ENCODE measurements at regions not wholly inside any gene's neighbourhood (a gene's known extent, or its start where the extent isn't known, plus 50 kb on each side); places are given as distances from the start of the nearest gene placed in this dataset.

DNA sequence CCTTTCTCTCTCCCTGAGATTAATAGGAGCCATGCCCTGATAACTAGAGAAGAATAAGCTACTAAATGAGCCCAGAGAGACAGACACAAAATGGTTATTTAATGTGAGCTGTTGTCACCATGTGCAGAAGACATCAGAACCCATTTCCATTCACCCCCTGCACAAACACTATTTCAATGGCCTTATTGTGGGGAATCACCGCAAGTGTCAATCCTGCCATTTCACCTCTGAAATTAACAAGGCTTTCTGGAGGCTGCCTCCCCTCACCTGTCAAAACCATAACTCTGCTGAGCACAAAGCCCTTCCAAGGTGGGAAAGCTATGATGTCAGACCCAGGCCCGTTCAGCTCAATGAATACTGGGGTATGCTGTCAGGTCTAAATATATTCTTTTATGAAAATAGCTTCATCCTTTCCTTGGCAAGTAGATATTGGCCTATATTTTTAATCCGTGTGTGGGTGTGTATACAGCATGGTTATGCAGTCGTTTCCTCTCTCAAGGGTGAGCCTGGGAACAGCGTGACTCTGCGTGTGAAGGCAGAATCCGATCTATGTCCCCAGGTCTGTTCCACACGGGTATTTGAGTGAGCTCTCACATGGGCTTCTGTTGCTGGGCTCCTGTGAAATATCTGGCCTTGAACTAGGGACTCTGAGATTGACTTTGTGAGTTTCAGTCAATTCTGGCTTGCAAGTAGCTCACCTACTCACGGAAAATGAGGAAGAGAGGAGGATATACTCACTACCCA is 266.3 kb downstream of the FBXW7 start:
- no peak for DNase-seq (ENCODE audit: low read depth in 3 of 3)

DNA sequence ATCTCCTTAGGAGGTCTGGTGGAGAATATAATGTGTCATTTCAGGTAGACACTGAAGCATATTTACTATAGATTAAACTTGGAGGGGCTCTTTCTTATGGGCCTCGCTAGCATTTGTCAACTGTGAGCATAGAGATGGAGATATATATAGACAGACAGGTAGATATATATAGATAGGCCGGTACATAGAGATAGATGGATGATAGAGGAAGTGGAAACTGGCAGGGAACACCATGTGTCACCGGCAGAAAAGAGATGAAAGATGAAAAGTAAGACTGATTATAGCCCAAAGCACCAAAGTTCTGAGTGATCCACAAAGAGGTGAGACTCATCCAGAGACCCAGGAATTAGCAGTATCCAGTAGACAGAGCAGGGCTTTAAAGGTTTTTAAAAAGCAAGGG is 268.1 kb downstream of the FBXW7 start:
- DNase-seq (ENCODE audit: low read depth in 3 of 3) = no peak

DNA sequence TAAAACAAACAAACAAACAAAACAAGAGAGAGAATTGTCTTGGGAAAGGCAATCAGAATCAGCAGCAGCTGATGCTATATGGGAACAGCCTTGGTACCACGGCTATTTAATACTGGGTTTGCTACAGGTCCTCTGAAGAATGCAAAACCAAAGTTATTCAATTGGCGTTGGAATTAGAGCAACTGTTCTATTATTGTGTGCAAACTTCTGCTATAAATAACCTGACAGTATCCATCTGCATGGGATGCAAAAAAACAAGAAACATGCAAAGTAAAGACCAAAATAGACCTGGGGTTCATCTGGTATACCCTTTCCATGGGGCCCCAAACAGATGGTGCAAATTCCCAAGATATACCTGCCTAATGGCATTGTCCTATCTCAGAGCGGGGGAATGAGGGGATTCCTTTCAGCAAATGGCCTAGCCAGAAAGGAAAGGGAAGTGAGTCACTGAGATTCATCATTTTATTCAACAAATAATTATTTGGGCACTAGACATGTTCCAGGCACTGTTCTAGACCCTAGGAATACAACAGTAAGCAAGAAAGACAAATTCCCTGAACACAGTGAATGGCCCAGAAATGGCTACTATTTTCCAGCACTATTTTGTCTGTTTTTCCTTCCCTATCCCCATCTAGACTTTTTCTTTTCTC is 268.9 kb downstream of the FBXW7 start:
- DNase-seq (ENCODE audit: low read depth in 3 of 3) = no peak

DNA sequence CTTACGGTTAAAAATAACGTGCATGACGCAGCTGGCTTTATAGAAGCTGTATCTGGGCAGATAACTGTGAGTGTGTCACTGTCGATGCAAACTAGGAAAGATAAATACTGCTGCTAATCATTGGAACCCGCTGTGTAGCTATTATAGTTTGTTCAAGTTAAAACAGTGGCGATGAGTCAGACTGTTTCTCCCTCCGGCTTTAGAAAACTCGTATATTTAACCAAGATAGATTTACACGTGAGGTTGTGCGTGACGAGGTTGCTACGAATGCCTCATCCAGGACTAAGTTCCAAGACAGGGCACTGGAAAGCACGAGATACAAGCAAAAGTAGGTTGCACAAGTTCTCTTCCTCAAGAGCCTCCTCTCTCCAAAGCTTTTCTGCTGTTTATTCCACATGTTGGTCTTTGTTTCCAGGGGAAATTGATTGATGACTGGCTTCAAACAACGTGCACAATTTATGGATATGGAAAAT is 270.7 kb downstream of the FBXW7 start:
- no peak for DNase-seq (ENCODE audit: low read depth in 3 of 3)

DNA sequence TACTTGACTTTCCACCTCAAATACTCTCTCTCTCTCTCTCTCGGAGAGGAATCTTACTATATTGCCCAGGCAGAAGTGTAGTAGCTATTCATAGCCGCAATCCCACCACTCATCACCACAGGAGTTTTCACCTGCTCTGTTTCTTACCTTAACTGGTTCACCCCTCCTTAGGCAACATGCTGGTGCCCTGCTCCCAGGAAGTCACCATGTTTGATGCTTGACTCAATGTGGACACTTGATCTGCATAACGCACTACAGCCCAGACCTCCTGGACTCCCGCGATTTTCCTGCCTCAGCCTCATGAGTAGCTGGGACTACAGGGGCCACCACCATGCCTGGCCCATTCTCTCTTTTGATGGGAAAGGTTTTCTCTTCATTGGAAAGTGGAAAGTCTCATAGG is 271.8 kb downstream of the FBXW7 start:
- no peak for DNase-seq (ENCODE audit: low read depth in 3 of 3)

DNA sequence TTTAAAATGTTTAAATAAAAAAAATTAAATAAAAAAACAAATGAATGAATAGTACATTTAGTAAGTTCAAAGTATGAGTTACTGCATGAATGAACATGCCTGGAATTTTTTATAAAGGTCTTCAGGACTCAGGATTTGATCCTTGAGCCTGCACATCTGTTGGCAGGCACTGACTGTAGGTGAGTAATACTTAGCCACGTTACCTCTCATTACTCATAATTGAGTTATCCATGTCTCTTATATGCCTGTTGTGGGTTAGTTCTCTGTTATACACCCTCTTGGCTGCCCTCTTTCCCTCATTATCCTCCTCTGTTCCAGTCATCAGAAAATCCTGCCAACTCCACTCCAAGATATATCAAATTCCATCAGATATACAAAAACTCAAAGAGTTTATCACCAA is 276.0 kb downstream of the FBXW7 start:
- DNase-seq (ENCODE audit: low read depth in 3 of 3) = no peak

DNA sequence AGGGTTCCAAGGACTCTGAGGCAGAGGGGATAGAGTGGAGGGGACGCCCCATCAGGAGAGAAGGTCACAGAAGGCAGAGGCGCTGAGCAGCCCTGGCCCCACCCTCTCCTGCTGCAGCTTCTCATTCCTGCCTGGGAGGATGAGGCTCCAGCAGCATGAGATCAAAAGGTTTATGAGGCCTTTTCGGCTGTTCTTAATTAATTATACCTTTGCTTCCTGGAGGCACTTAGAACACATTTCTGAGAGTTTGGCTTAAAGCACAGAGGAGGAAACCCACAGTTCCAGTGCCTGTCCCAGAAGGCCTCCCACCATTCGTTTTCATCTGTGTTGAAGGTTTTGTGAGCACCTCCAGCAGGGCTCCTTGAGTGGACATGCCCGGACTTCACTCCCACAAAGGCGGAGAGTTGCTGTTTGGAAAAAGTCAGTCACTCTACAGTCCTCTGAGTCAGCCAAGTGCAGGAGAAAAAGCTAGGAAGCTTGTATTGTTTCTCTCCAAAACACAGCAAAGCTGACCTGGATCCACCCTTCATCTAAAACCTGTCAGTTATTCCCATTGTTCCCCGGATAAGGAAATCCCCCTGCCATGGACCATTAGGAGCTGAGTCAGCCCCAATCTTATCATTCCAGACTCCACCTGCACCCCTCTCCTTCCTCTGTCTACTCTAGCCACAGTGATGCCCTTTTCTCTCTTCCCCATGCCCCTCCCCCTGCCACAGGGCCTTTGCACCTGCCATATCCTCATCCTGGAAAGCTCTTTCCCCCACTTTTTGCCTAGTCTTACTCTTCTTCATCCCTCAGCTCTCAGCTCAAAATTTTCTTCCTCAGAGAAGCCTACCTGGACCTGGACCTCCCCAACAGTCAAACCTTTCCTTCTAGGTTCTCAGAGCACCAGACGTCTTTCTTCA is 276.8 kb downstream of the FBXW7 start:
- no peak for DNase-seq (ENCODE audit: low read depth in 3 of 3)

DNA sequence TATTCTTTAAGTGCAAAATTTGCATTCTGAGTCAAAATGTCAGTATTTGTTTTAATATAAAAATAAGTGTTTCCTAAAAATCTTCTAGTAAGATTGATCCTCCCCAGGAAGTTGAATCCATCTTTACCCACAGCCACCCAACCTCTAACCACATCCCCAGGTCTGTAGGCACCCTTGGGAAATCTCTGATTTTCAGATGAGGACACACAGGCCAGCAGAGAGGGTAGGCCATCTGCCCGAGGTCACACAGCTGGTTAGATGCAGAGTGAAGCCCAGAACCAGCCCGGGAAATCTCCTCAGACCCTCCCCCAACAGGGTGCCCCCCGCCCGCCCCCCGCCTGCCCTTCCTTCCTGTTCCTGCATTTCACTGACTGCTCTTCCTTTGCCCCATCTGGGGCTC is 277.5 kb downstream of the FBXW7 start:
- no peak for DNase-seq (ENCODE audit: low read depth in 3 of 3)

DNA sequence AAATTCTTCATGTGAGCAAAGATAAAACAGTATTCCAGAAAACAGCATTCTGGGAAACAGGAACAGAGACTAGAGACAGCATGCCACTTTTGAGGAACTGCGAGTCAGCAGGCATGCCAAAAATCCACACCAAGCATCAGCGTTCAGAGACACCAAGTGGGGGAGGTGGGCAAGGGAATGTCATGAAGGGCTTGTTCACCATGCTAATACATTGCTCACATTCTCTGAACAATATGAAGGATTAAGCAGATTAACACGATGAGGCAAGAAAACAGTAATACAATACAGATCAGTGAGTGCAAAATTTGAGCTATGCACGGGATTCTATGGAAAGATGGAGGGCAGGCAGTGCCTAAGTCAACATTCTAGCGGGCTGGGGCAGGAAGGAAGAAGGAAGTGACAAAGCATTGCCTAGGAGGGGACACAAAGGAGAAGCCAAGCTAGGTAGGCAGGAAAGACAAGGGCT is 278.3 kb downstream of the FBXW7 start:
- no peak for DNase-seq (ENCODE audit: low read depth in 3 of 3)

DNA sequence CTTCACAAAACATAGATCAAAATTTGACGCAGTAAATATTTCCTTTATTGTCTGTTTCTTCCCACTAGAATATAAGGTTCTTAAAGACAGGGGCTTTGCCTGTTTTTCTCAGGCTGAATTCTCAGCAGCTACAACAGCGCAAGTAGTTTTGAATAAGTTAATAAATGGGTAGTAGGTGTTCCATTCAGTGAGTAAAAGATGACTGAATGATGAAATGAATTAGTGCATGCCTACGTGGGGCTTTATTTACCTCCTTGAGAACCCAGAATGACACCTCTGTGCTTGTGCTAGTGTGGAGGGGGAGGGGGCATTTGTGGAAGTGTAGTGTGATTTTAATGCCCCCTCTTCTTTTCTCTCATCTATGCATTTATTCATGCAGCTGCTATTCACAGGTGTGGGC is 278.9 kb downstream of the FBXW7 start:
- DNase-seq (ENCODE audit: low read depth in 3 of 3) = no peak

DNA sequence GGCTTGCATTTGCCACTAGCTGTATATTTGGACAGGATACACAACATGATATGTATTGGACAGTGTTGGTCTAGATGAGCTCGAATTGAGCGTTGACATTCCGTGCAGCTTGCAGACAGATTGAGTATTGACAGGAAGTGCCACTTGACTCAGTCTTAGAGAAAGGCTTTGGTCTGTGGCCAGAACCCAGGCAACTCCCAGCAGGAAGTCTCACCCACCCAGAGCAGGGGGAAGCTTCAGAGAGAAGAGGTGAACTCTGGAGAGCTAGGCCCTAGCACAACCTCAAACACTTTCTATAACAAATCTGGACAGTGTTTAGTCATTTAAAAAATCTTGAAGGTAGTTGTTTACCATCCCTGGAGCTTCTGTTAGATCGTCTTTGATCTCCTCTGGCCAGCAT is 280.5 kb downstream of the FBXW7 start:
- peak in 2 of 3 experiments; percentile 18 to 34 for DNase-seq (ENCODE audit: low read depth in 3 of 3)

DNA sequence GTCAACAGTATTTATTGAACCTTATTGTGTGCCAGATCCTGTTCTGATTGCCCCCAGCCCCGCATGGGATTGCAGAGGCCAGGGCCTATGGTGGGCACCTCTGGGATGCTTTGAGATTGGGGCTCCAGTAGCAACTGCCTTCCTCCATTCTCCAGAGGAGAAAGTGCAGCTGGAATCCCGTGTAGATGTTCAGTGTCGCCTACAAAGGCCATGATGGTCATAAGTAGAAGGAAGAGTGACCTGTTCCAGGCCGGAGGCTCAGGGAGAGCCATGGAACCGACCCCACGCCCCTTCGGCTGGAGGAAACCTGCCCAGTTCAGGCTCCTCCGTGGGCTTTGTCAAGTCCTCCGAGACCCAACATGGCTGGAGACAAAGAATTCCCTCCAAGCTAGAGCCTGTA is 287.5 kb downstream of the FBXW7 start:
- no peak for DNase-seq (ENCODE audit: low read depth in 3 of 3)

DNA sequence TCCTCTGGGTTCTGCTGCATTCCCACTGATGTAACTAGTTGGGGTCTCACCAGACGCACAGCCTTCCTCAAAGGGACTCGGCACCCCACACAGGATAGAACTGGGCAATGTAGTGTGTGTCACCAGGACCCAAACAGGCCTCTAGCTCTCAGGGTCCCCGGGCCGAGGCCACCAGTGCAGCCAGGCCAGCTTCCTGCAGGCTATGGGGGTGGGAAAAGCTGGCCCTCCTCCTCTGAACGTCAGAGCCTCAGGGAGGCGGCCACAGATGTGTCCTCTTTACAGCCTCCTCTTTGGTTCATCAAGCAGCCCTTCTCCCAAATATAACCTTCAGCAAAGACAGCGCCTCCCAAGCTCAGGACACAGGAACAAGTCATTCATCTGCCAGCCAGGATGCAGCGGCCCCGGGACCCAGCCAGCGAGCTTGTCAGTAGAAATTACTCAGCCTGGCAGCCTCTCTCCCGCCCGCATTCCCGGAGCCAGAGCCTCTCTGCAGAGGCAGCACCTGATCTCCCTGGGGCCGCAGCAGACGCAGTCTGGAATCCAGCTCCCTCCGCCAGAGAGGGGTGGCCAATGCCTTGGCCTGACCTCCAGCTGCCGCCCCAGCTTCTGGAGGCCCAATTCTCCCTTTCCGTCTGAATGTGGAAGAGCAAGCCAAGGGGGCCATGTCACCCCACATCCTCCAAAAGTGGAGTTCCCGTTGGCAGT is 288.5 kb downstream of the FBXW7 start:
- no peak for DNase-seq (ENCODE audit: low read depth in 3 of 3)

DNA sequence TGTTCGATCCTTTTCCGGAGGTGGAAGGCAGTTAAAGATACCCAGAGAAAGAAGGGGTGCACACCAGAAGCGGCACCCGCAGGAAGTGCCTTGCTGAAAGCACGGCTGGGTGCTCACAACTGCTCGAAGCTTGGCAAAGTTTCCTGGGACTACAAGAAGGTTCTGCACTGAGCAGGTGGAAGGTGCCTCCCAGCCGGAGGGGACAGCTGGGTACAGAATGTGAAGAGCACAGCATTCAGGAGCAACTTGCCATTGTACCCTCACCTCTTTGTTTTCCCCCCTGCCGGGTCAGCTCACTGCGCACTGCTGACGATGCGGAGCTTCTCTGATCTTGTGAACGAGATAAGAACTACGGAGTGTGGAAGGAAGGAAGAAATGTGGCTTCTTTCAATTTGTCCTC is 289.2 kb downstream of the FBXW7 start:
- DNase-seq (ENCODE audit: low read depth in 3 of 3) = no peak

DNA sequence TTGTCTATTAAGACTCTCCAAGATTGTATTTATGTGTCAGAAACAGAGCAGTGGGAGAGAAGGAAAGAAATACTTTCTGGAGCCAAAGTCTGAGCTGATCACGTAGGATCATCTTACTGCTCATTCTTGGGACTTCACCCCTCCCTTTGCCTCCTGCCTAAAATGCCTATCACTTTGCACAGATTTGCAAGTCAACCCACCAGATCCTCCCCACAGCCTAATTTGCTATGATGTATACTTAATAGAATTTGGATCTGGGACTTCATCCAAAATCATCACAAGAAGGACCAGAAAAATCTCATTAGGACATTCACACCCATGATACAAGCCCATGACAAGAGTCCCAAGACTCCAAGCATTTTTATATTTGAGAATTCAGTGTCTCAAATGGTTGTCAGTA is 290.2 kb downstream of the FBXW7 start:
- DNase-seq (ENCODE audit: low read depth in 3 of 3) = no peak

DNA sequence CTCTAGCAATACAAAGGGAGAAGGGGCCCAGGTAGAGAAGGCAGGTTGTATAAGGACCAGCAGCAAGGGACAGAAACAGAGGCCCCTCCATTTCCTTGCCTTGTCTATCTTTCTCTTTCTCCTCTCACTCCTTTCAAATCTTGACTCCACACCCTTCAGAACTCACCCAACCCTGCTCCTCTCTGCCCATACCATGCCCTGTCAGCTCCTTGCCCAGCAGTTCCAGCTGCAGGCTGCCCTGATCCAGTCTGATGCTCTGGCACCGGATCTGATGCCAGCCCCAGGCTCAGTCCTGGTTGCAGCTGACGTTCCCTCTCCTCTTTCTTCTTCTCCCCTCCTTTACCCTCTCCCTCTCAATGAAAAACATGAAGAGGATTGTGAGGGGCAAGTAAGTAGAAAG is 291.2 kb downstream of the FBXW7 start:
- DNase-seq (ENCODE audit: low read depth in 3 of 3) = no peak

DNA sequence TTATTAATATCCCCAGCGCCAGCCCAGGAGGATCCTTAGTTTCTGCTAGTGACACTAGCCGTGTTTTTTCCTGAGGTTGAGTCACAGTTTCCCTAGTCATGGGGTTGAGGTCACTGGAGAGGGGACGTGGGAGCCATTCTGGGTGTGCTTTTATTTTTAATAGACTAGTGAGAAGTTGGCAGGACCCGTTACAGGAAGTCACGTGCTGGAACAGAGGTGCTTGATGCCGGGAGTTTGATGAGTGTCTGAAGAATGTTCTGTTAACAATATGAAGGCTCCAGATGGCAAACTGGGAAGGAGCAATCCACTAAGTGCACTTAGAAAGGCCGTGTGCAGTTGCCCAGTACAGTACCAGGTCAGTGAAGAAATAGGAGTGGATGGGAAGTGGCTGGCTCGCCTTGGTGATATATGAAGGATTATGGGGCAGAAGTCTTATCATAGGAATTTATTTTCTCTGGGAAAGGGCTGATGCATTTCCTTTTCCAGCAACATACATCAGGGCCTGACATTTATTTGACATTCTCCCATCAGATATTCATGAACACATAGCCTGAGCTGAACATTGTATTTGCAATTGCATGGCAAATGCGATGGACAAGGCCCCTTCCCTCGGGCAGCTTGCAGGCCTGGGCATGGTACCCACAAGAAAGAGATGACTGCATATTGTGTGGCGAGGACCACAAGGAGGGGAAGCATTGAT is 291.8 kb downstream of the FBXW7 start:
- no peak for DNase-seq (ENCODE audit: low read depth in 3 of 3)

DNA sequence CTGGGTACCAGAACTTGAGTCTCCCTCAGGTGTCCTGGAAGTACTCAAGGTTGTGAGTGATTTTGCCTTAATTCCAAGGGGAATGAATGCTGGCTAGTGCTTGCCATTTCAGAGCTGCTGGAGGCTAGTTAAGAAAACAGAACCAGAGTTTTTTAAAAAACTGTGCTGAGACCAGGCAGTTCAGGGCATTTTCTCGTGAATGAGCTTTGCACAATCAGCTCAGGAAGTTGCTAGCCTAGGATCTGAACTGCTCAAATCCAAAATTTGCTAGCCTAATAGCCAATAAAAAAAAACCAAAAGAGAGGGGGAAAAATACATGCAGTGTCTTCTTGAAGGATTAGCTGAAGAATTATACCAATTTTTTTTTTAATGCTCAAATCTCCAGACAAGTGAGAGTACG is 292.7 kb downstream of the FBXW7 start:
- DNase-seq (ENCODE audit: low read depth in 3 of 3) = no peak

DNA sequence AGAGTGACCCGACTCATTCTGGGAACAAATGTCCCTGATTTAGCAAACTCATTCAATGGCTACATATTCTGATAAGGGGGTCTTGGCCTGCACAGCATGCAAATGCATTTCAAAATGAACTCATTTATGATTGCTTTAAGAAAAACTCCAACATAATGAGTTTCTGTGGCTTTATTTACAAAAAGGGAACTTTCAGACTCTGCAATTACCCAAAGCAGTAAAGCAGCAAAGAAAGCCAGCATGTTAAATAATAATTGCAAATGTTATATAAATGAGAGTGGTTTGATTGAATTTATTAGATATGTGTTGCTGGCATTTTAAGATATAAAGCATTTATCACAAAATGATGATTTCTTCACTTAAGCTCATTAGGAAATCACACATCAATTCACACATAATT is 295.7 kb downstream of the FBXW7 start:
- DNase-seq (ENCODE audit: low read depth in 3 of 3) = no peak

DNA sequence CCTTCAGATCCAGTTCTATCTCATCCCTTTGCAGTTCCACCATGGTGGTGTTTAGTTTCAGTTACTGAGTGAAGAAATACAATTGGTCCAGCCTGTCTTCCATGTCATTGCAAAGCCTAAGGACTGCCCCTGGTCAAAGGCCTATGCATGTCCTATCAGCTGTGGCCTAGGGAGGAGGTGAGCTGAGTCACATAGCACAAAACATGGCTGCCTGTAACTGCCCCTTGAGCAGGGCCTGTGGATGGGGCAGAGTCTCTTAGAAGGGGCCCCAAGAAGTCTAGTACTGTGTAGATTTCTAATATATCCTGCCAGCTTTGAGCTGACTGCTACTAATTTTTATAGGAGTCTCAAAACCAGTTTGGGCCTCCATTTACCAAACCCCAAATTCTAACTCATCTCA is 296.7 kb downstream of the FBXW7 start:
- DNase-seq (ENCODE audit: low read depth in 3 of 3) = no peak

DNA sequence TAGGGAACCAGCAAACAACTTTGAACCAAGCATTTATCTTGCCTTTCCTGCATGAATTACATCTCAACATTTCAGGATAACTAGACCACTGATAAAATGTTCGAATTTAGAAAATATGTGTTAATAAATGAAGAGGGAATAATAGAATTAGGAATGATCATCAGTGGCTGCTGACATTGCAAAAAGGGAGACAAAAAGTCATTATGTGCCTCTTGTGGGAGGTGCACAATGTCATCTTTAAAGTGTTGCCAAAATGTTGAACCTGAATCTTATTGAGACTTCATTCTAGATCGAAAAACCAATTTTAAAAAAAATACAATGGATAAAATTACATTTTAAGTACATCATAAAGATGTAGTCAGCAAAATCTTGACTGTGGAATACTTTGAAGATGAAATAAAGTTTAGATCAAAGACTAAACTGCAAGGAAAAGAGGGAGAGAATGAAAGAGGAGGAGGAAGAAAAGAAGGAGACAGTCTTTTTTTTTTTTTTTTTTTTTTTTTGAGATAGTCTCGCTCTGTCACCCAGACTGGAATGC is 299.3 kb downstream of the FBXW7 start:
- DNase-seq (ENCODE audit: low read depth in 3 of 3) = no peak

Data from stimulated activated CD4-positive, alpha-beta T cell treated with anti-CD3 and anti-CD28 coated beads, TNF-alpha, amount 100 ng/mL, for 4 hours (primary cell).